GM21526 (cell line): ENCODE measurements at regions not wholly inside any gene's neighbourhood (a gene's known extent, or its start where the extent isn't known, plus 50 kb on each side); places are given as distances from the start of the nearest gene placed in this dataset.

ENCODE experiments used
- ATAC-seq: cut with Tn5 transposase; IDR thresholded peaks from one replicate; pipeline ENCODE4 v1.9.1; 2021; ENCODE audit warnings: moderate library complexity; ENCODE audit not compliant: unreplicated experiment, low FRiP score

GRCh38 chr1:209454340-209454994, 129.0 kb upstream of the CAMK1G start:
- ATAC-seq, result no peak

- no peak for ATAC-seq
Measured at GRCh38 chr1:209455145-209455544, 128.4 kb upstream of the CAMK1G start.

- ATAC-seq, result no peak
Measured at GRCh38 chr1:209455661-209456358, 127.7 kb upstream of the CAMK1G start.

GRCh38 chr1:209456878-209457277, 126.6 kb upstream of the CAMK1G start:
- no peak for ATAC-seq

GRCh38 chr1:209457401-209458125, 126.0 kb upstream of the CAMK1G start:
- ATAC-seq, result no peak

- ATAC-seq, result no peak
Measured at GRCh38 chr1:209458921-209459320, 124.6 kb upstream of the CAMK1G start.

- ATAC-seq, result no peak
Measured at GRCh38 chr1:209461168-209461567, 122.3 kb upstream of the CAMK1G start.

- ATAC-seq, result no peak
Measured at GRCh38 chr1:209462433-209462832, 121.1 kb upstream of the CAMK1G start.

- ATAC-seq, result no peak
Measured at GRCh38 chr1:209463441-209463840, 120.1 kb upstream of the CAMK1G start.

- no peak for ATAC-seq
Measured at GRCh38 chr1:209473025-209473424, 110.5 kb upstream of the CAMK1G start.

GRCh38 chr1:209480345-209480744, 103.2 kb upstream of the CAMK1G start:
- no peak for ATAC-seq

- ATAC-seq, result no peak
Measured at GRCh38 chr1:209483691-209484090, 99.8 kb upstream of the CAMK1G start.

GRCh38 chr1:209484429-209484828, 99.1 kb upstream of the CAMK1G start:
- no peak for ATAC-seq

- ATAC-seq, result no peak
Measured at GRCh38 chr1:209485167-209485566, 98.3 kb upstream of the CAMK1G start.

GRCh38 chr1:209485751-209486150, 97.8 kb upstream of the CAMK1G start:
- no peak for ATAC-seq

- ATAC-seq, result no peak
Measured at GRCh38 chr1:209486861-209487593, 96.5 kb upstream of the CAMK1G start.

GRCh38 chr1:209490013-209490412, 93.5 kb upstream of the CAMK1G start:
- ATAC-seq, result no peak

GRCh38 chr1:209491031-209491430, 92.5 kb upstream of the CAMK1G start:
- ATAC-seq, result no peak

GRCh38 chr1:209491496-209491895, 92.0 kb upstream of the CAMK1G start:
- no peak for ATAC-seq

- ATAC-seq, result no peak
Measured at GRCh38 chr1:209491897-209492296, 91.6 kb upstream of the CAMK1G start.

- no peak for ATAC-seq
Measured at GRCh38 chr1:209493559-209493958, 90.0 kb upstream of the CAMK1G start.
